Small intestine (tissue), 7 donors: ENCODE measurements at regions not wholly inside any gene's neighbourhood (a gene's known extent, or its start where the extent isn't known, plus 50 kb on each side); places are given as distances from the start of the nearest gene placed in this dataset.
"Not testable (repeated sequence)": the region's sequence is repeated elsewhere in the genome, so short reads cannot be mapped to it uniquely, and the experiment has no call there.

Experiments used
- DNase-seq, 2 donors: peaks; one replicate each; pipeline versions ENCODE4 v3.0.0 to v3.0.0-alpha.2; 2013
- FAIRE-seq: peaks from 2 replicates; lab custom pipeline; 2012; peaks lifted over from hg19 to GRCh38; lab: Jason Lieb, UNC
- H3K27ac ChIP-seq, 3 donors: one replicate each; pipeline ENCODE4 v1.5.1; 2013; ENCODE audit warnings: low read length in 2 of 3, mild to moderate bottlenecking in 2 of 3, control low read depth in 1 of 3, inconsistent platforms in 1 of 3, low read depth in 1 of 3, moderate library complexity in 1 of 3
- H3K27me3 ChIP-seq, 3 donors: one replicate each; pipeline ENCODE4 v1.6.1; 2013; ENCODE audit warnings: low read length in 3 of 3, inconsistent platforms in 1 of 3; ENCODE audit not compliant: control insufficient read depth in 3 of 3, insufficient read depth in 3 of 3
- H3K36me3 ChIP-seq, 3 donors: one replicate each; pipeline ENCODE4 v1.6.1; 2013; ENCODE audit warnings: low read length in 3 of 3, inconsistent platforms in 1 of 3, low read depth in 1 of 3, mild to moderate bottlenecking in 1 of 3, moderate library complexity in 1 of 3; ENCODE audit not compliant: control insufficient read depth in 3 of 3, insufficient read depth in 2 of 3
- H3K4me1 ChIP-seq, 3 donors: one replicate each; pipeline ENCODE4 v1.6.1; 2013; ENCODE audit warnings: low read length in 2 of 3, inconsistent platforms in 1 of 3, low read depth in 1 of 3, mild to moderate bottlenecking in 1 of 3, moderate library complexity in 1 of 3; ENCODE audit not compliant: control insufficient read depth in 3 of 3, insufficient read depth in 2 of 3
- H3K4me3 ChIP-seq, 3 donors: one replicate each; pipeline ENCODE4 v1.5.1; 2013; ENCODE audit warnings: low read length in 3 of 3, control low read depth in 1 of 3, inconsistent platforms in 1 of 3, low read depth in 1 of 3, mild to moderate bottlenecking in 1 of 3, moderate library complexity in 1 of 3
- H3K9me3 ChIP-seq, 2 donors: one replicate each; pipeline ENCODE4 v1.6.1; 2013; ENCODE audit warnings: low read depth in 1 of 2, low read length in 1 of 2; ENCODE audit not compliant: control insufficient read depth in 2 of 2, insufficient read depth in 1 of 2
- WGBS, 3 donors: extraction: QIAGEN DNeasy Blood & Tissue Kit; methylation state at CpG; one replicate each; pipeline ENCODE4 v1.1.7; 2013; 5-methylcytosine and 5-hydroxymethylcytosine counted together
- donor health status: healthy with polysubstance abuse.
- donor health status: control.
- donor health status: control.
- donor health status: Bipolar disorder and iron deficiency.
- donor health status: healthy.

- H3K27me3 ChIP-seq, H3K4me3 ChIP-seq, H3K9me3 ChIP-seq, H3K36me3 ChIP-seq, H3K27ac ChIP-seq, H3K4me1 ChIP-seq, DNase-seq, FAIRE-seq: not testable (repeated sequence)
- 85 to 95% (median 90%) methylated on average over 11 of the region's 11 CpGs for WGBS, 3 donors
Measured at GRCh38 chr3:102008436-102008835, 159.1 kb downstream of the NFKBIZ start.

GRCh38 chr3:102016417-102016816 is 167.1 kb downstream of the NFKBIZ start:
- 90 to 100% (median 90%) methylated on average over 1 of the region's 1 CpG for WGBS, 3 donors
- no peaks in the 10 kb centered on the region for H3K27me3 ChIP-seq
- no peak overlapping the region for H3K4me3 ChIP-seq
- H3K4me1 ChIP-seq, result no peaks in the 10 kb centered on the region
- no peak for FAIRE-seq
- no peaks in the 10 kb centered on the region for H3K9me3 ChIP-seq
- H3K27ac ChIP-seq, result no peak overlapping the region
- DNase-seq, result no peak
- H3K36me3 ChIP-seq, result no peaks in the 10 kb centered on the region

GRCh38 chr3:102017784-102018183 is 168.5 kb downstream of the NFKBIZ start:
- H3K36me3 ChIP-seq, result no peaks in the 10 kb centered on the region
- H3K27me3 ChIP-seq, result no peaks in the 10 kb centered on the region
- H3K4me3 ChIP-seq, result no peak overlapping the region
- no peak overlapping the region for H3K27ac ChIP-seq
- no peaks in the 10 kb centered on the region for H3K4me1 ChIP-seq
- WGBS, 3 donors, result 37 to 61% (median 43%) methylated on average over 2 of the region's 2 CpGs
- DNase-seq, result no peak
- FAIRE-seq, result no peak
- no peaks in the 10 kb centered on the region for H3K9me3 ChIP-seq

- FAIRE-seq, result no peak
Measured at GRCh38 chr3:102018551-102018950, 169.2 kb downstream of the NFKBIZ start.

GRCh38 chr3:102020735-102021134 is 171.4 kb downstream of the NFKBIZ start:
- Histone ChIP-seq H3K4me3 (no peak overlapping the region), H3K27me3 (no peaks in the 10 kb centered on the region), H3K36me3 (no peaks in the 10 kb centered on the region), H3K27ac (no peak overlapping the region), H3K9me3 (no peaks in the 10 kb centered on the region), H3K4me1 (no peaks in the 10 kb centered on the region)
- WGBS, 3 donors, result 86 to 98% (median 98%) methylated on average over 1 of the region's 1 CpG
- DNase-seq (no peak), FAIRE-seq (no peak)

More at GRCh38 chr3:102018551-102018950, 169.2 kb downstream of the NFKBIZ start:
- H3K9me3 ChIP-seq, result no peaks in the 10 kb centered on the region
- WGBS, 3 donors, result 81 to 92% (median 87%) methylated on average over 7 of the region's 7 CpGs
- no peak overlapping the region for H3K4me3 ChIP-seq
- H3K27ac ChIP-seq, result no peak overlapping the region
- no peaks in the 10 kb centered on the region for H3K27me3 ChIP-seq
- DNase-seq, result no peak
- no peaks in the 10 kb centered on the region for H3K4me1 ChIP-seq
- H3K36me3 ChIP-seq, result no peaks in the 10 kb centered on the region

- no peaks in the 10 kb centered on the region for H3K9me3 ChIP-seq
- H3K4me3 ChIP-seq, result no peak overlapping the region
- FAIRE-seq (no peak), DNase-seq (no peak)
- no peaks in the 10 kb centered on the region for H3K4me1 ChIP-seq
- H3K27ac ChIP-seq, result no peak overlapping the region
- H3K27me3 ChIP-seq, result no peaks in the 10 kb centered on the region
- H3K36me3 ChIP-seq, result no peaks in the 10 kb centered on the region
Measured at GRCh38 chr3:102024270-102024904, 175.1 kb downstream of the NFKBIZ start.

GRCh38 chr3:102025606-102026270 is 176.4 kb downstream of the NFKBIZ start:
- WGBS, 3 donors, result 86 to 95% (median 91%) methylated on average over 2 of the region's 2 CpGs
- FAIRE-seq, result no peak

GRCh38 chr3:102026656-102027055 is 177.3 kb downstream of the NFKBIZ start:
- Histone ChIP-seq H3K9me3 (no peaks in the 10 kb centered on the region), H3K27me3 (no peaks in the 10 kb centered on the region), H3K4me3 (no peak overlapping the region), H3K36me3 (no peaks in the 10 kb centered on the region), H3K27ac (no peak overlapping the region), H3K4me1 (no peaks in the 10 kb centered on the region)
- DNase-seq (no peak), FAIRE-seq (no peak)
- 77 to 86% (median 84%) methylated on average over 4 of the region's 4 CpGs for WGBS, 3 donors

More at GRCh38 chr3:102025606-102026270, 176.4 kb downstream of the NFKBIZ start:
- no peaks in the 10 kb centered on the region for H3K9me3 ChIP-seq
- H3K36me3 ChIP-seq, result no peaks in the 10 kb centered on the region
- no peak overlapping the region for H3K27ac ChIP-seq
- no peak for DNase-seq
- H3K4me3 ChIP-seq, result no peak overlapping the region
- H3K4me1 ChIP-seq, result no peaks in the 10 kb centered on the region
- H3K27me3 ChIP-seq, result no peaks in the 10 kb centered on the region
